Progenitor cell of endocrine pancreas (in vitro differentiated cells): ENCODE measurements at regions not wholly inside any gene's neighbourhood (a gene's known extent, or its start where the extent isn't known, plus 50 kb on each side); places are given as distances from the start of the nearest gene placed in this dataset.
"Not testable (repeated sequence)": the region's sequence is repeated elsewhere in the genome, so short reads cannot be mapped to it uniquely, and the experiment has no call there.

Source experiments
- DNase-seq: peaks from one replicate; pipeline ENCODE4 v3.0.0; 2021; ENCODE audit warnings: low spot score; ENCODE audit not compliant: unreplicated experiment
- H3K27ac Mint-ChIP-seq: 2 replicates; pipeline ENCODE4 v1.8.0; 2021; ENCODE audit warnings: mild to moderate bottlenecking, moderate library complexity, mixed read lengths
- H3K27me3 Mint-ChIP-seq: 2 replicates; pipeline ENCODE4 v1.8.0; 2021; ENCODE audit warnings: mixed read lengths
- H3K36me3 Mint-ChIP-seq: 2 replicates; pipeline ENCODE4 v1.8.0; 2022; ENCODE audit warnings: mixed read lengths; ENCODE audit not compliant: insufficient read depth
- H3K4me1 Mint-ChIP-seq: 2 replicates; pipeline ENCODE4 v1.8.0; 2021; ENCODE audit warnings: low read depth, mixed read lengths
- H3K4me3 Mint-ChIP-seq: 2 replicates; pipeline ENCODE4 v1.8.0; 2021; ENCODE audit warnings: low read depth, mild to moderate bottlenecking, moderate library complexity, mixed read lengths
- H3K9me3 Mint-ChIP-seq: 2 replicates; pipeline ENCODE4 v1.8.0; 2021; ENCODE audit warnings: low read depth, mixed read lengths
- CTCF ChIP-seq: fragments of 200-600 bp; sonication (generic); IDR thresholded peaks from one replicate; pipeline ENCODE4 v1.5.0; 2021; ENCODE audit warnings: antibody characterized with exemption, mild to moderate bottlenecking; ENCODE audit not compliant: unreplicated experiment

GRCh38 chr5:130321931-130322330 lies 417.7 kb downstream of the CHSY3 start:
- H3K4me1 Mint-ChIP-seq: peaks cover 9% of the 10 kb centered on the region
- H3K27me3 Mint-ChIP-seq: no peaks in the 10 kb centered on the region
- TF ChIP-seq CTCF: no peak
- DNase-seq: no peak
- H3K9me3 Mint-ChIP-seq: peaks cover 24% of the 10 kb centered on the region
- H3K4me3 Mint-ChIP-seq: no peak overlapping the region
- H3K36me3 Mint-ChIP-seq: peaks cover 1% of the 10 kb centered on the region
- H3K27ac Mint-ChIP-seq: no peak overlapping the region

- Mint-ChIP-seq H3K4me1 (peaks cover 18% of the 10 kb centered on the region), H3K27ac (peak overlapping the region; percentile 90), H3K4me3 (no peak overlapping the region), H3K36me3 (peaks cover 13% of the 10 kb centered on the region), H3K27me3 (no peaks in the 10 kb centered on the region), H3K9me3 (peaks cover 34% of the 10 kb centered on the region)
- no peak for TF ChIP-seq CTCF
- no peak for DNase-seq
Measured at GRCh38 chr5:130316971-130317680, 412.9 kb downstream of the CHSY3 start.

GRCh38 chr5:130295235-130295634 lies 391.0 kb downstream of the CHSY3 start:
- Mint-ChIP-seq H3K4me1 (peaks cover 16% of the 10 kb centered on the region), H3K4me3 (no peak overlapping the region), H3K9me3 (peaks cover 7% of the 10 kb centered on the region), H3K27ac (peak overlapping the region; percentile 17), H3K27me3 (no peaks in the 10 kb centered on the region), H3K36me3 (no peaks in the 10 kb centered on the region)
- no peak for TF ChIP-seq CTCF
- DNase-seq: no peak

GRCh38 chr5:130294798-130295197 lies 390.5 kb downstream of the CHSY3 start:
- H3K36me3 Mint-ChIP-seq, DNase-seq, H3K9me3 Mint-ChIP-seq, H3K27me3 Mint-ChIP-seq, H3K4me3 Mint-ChIP-seq: not testable (repeated sequence)
- Mint-ChIP-seq H3K27ac (peak overlapping the region; percentile 17), H3K4me1 (peaks cover 16% of the 10 kb centered on the region)

GRCh38 chr5:130290219-130290618 lies 386.0 kb downstream of the CHSY3 start:
- H3K36me3 Mint-ChIP-seq: no peaks in the 10 kb centered on the region
- DNase-seq: no peak
- no peak overlapping the region for H3K27ac Mint-ChIP-seq
- TF ChIP-seq CTCF: no peak
- H3K4me3 Mint-ChIP-seq: no peak overlapping the region
- no peaks in the 10 kb centered on the region for H3K27me3 Mint-ChIP-seq
- H3K4me1 Mint-ChIP-seq: peaks cover 12% of the 10 kb centered on the region
- peaks cover 7% of the 10 kb centered on the region for H3K9me3 Mint-ChIP-seq
